Lung (tissue), 11 donors: ENCODE measurements at regions not wholly inside any gene's neighbourhood (a gene's known extent, or its start where the extent isn't known, plus 50 kb on each side); places are given as distances from the start of the nearest gene placed in this dataset.

Experiments used
- ATAC-seq: fragments of 200-7000 bp; cut with Tn5 transposase; one replicate; pipeline ENCODE4 v1.9.1; 2020; ENCODE audit warnings: moderate number of reproducible peaks; ENCODE audit not compliant: insufficient read depth, low FRiP score
- DNase-seq, 3 donors: peaks; one replicate each; pipeline ENCODE4 v3.0.0-alpha.2; 2013 to 2017
- H3K27ac ChIP-seq, 2 donors: one replicate each; pipeline ENCODE4 v1.5.1; 2013; ENCODE audit warnings: mild to moderate bottlenecking in 2 of 2, moderate library complexity in 2 of 2, control low read depth in 1 of 2, inconsistent platforms in 1 of 2, low read depth in 1 of 2, low read length in 1 of 2
- H3K27me3 ChIP-seq, 3 donors: one replicate each; pipeline ENCODE4 v1.5.1; 2013; ENCODE audit warnings: low read length in 2 of 3; ENCODE audit not compliant: control insufficient read depth in 3 of 3, insufficient read depth in 3 of 3
- H3K36me3 ChIP-seq, 4 donors: one replicate each; pipeline ENCODE4 v1.5.1; 2013; ENCODE audit warnings: low read length in 4 of 4, mild to moderate bottlenecking in 1 of 4, moderate library complexity in 1 of 4; ENCODE audit not compliant: control insufficient read depth in 4 of 4, insufficient read depth in 4 of 4
- H3K4me1 ChIP-seq, 5 donors: one replicate each; pipeline ENCODE4 v1.5.1; 2013; ENCODE audit warnings: low read length in 5 of 5, mild to moderate bottlenecking in 2 of 5, moderate library complexity in 1 of 5; ENCODE audit not compliant: control insufficient read depth in 5 of 5, insufficient read depth in 5 of 5
- H3K4me3 ChIP-seq: one replicate; pipeline ENCODE4 v1.5.1; 2013; ENCODE audit warnings: mild to moderate bottlenecking, control low read depth, moderate library complexity
- H3K9ac ChIP-seq, 2 donors: one replicate each; pipeline ENCODE4 v1.5.1; 2013; ENCODE audit warnings: low read length in 2 of 2, control low read depth in 1 of 2; ENCODE audit not compliant: insufficient read depth in 1 of 2
- H3K9me3 ChIP-seq, 4 donors: one replicate each; pipeline ENCODE4 v1.5.1; 2013; ENCODE audit warnings: low read length in 3 of 4, mild to moderate bottlenecking in 1 of 4, moderate library complexity in 1 of 4; ENCODE audit not compliant: control insufficient read depth in 4 of 4, insufficient read depth in 3 of 4
- WGBS, 2 donors: extraction: QIAGEN DNeasy Blood & Tissue Kit; methylation state at CpG; one replicate each; pipeline ENCODE4 v1.1.7; 2013; 5-methylcytosine and 5-hydroxymethylcytosine counted together
- TF ChIP-seq, protein P1 (sequence below): IDR thresholded peaks from 2 replicates; pipeline ENCODE4 v1.5.1; 2012; ENCODE audit warnings: mild to moderate bottlenecking; ENCODE audit errors: control extremely low read depth, extremely low read depth
- donor health status: control.
- donor health status: control.
- donor health status: Bipolar disorder and iron deficiency.
- donor health status: healthy.
- donor health status: DM: yes; HTN: yes; CAD: no.

DNA sequence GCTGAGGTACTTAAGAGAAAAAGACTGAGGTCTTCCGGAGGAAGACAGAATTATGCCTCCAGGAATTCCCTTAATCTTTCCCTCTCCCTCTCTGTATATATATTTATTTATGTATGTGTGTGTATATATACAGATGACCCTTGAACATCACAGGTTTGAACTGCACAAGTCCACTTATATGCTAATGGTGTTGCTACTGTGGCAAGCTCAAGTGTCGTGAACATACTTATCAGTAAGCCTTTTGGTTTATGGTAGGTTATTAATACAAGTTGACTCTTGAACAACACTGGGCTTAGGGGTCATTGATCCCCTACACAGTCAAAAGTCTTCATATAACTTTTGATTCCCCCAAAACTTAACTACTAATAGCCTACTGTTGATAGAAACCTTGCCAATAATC is 106.8 kb downstream of the NUDT12 start:
- Histone ChIP-seq H3K4me1 (no peaks in the 10 kb centered on the region), H3K9ac (no peak overlapping the region), H3K36me3 (no peaks in the 10 kb centered on the region), H3K9me3 (no peaks in the 10 kb centered on the region), H3K27ac (no peak overlapping the region), H3K4me3 (no peak overlapping the region), H3K27me3 (no peaks in the 10 kb centered on the region)
- WGBS, 2 donors = 94 to 96% methylated on average over 2 of the region's 2 CpGs
- TF ChIP-seq, protein P1, sequence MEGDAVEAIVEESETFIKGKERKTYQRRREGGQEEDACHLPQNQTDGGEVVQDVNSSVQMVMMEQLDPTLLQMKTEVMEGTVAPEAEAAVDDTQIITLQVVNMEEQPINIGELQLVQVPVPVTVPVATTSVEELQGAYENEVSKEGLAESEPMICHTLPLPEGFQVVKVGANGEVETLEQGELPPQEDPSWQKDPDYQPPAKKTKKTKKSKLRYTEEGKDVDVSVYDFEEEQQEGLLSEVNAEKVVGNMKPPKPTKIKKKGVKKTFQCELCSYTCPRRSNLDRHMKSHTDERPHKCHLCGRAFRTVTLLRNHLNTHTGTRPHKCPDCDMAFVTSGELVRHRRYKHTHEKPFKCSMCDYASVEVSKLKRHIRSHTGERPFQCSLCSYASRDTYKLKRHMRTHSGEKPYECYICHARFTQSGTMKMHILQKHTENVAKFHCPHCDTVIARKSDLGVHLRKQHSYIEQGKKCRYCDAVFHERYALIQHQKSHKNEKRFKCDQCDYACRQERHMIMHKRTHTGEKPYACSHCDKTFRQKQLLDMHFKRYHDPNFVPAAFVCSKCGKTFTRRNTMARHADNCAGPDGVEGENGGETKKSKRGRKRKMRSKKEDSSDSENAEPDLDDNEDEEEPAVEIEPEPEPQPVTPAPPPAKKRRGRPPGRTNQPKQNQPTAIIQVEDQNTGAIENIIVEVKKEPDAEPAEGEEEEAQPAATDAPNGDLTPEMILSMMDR = no peak
- ATAC-seq (no peak), DNase-seq (no peak)

DNA sequence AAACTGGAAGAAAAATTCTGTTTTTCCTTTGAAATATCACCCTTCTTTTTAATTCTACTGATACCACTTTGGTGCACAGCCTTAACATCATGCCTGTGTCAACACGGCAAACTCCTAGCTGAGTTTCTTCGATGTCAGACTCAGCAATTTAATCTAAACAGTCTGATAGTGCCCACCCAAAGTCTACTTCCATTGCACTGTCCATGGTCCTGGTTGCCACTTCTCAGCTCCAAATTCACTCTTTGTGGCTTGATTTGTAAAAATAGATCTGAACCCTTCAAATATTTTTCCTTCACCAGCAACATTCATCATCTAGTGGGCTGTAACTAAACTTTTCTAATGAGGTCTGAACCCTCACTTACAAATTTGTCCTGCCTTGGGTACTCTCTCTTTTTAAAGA is 107.8 kb downstream of the NUDT12 start:
- peak in 1 of 3 donors; percentile 43 for DNase-seq
- H3K9me3 ChIP-seq = no peaks in the 10 kb centered on the region
- WGBS, 2 donors = 46 to 90% methylated on average over 2 of the region's 2 CpGs

DNA sequence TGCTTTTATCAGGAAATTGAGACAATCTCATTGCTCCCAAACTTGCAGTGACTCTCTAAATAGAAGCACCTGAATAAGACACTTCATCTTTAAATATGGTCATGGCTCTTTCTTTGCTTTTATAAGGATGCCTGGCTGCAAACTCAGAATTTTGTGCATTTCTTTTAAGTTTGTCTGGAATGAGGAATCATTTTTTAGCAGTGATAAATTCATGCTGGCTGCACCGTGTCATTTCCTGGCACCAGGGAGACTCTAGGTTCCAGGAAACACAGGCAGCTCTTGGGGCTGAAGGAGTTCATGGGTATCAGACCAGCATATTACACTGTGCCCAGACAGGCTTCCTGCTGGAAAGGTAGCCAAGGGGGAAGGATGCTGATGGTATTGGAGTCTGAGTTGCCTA is 109.9 kb downstream of the NUDT12 start:
- H3K27me3 ChIP-seq = no peaks in the 10 kb centered on the region
- 18 to 39% methylated on average over 1 of the region's 1 CpG for WGBS, 2 donors
- TF ChIP-seq, protein P1 = no peak
- H3K36me3 ChIP-seq = no peaks in the 10 kb centered on the region
- no peaks in the 10 kb centered on the region for H3K4me1 ChIP-seq
- H3K9me3 ChIP-seq = no peaks in the 10 kb centered on the region
- no peak overlapping the region for H3K9ac ChIP-seq
- DNase-seq = no peak
- no peak for ATAC-seq
- H3K4me3 ChIP-seq = no peak overlapping the region
- H3K27ac ChIP-seq = no peak overlapping the region

More for the DNA sequence above, 107.8 kb downstream of the NUDT12 start:
- Histone ChIP-seq H3K36me3 (no peaks in the 10 kb centered on the region), H3K27ac (no peak overlapping the region), H3K27me3 (no peaks in the 10 kb centered on the region), H3K4me3 (no peak overlapping the region), H3K4me1 (no peaks in the 10 kb centered on the region), H3K9ac (no peak overlapping the region)
- TF ChIP-seq, protein P1 = no peak
- ATAC-seq = no peak

DNA sequence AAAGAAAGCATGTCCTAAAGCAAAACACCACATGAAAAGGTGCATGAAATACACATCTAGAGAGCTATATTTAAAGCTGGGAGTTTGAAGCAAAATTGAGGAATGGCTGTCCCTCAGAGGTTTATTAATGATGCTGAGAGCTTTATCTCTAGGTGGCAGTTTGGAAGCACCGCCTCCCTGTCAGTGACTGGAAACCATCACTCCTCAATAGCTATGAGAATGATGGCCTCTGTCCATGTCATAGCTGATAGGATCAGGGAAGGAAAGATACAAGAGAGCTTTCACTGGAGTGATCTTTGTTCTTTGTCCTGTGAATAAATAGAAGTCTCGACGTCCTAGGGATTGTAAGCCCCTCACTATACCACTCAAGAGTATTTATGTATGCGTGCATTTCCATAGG is 110.5 kb downstream of the NUDT12 start:
- no peak overlapping the region for H3K27ac ChIP-seq
- DNase-seq (no peak), ATAC-seq (no peak)
- TF ChIP-seq, protein P1 = no peak
- H3K27me3 ChIP-seq = no peaks in the 10 kb centered on the region
- no peaks in the 10 kb centered on the region for H3K4me1 ChIP-seq
- 57 to 72% methylated on average over 4 of the region's 4 CpGs for WGBS, 2 donors
- H3K36me3 ChIP-seq = no peaks in the 10 kb centered on the region
- H3K9me3 ChIP-seq = no peaks in the 10 kb centered on the region
- no peak overlapping the region for H3K4me3 ChIP-seq
- H3K9ac ChIP-seq = no peak overlapping the region
